Muscle of arm (tissue), 1 donor: ENCODE measurements at regions not wholly inside any gene's neighbourhood (a gene's known extent, or its start where the extent isn't known, plus 50 kb on each side); places are given as distances from the start of the nearest gene placed in this dataset.

ENCODE experiments used
- DNase-seq: peaks from one replicate; pipeline ENCODE4 v3.0.0-alpha.2; 2013

DNA sequence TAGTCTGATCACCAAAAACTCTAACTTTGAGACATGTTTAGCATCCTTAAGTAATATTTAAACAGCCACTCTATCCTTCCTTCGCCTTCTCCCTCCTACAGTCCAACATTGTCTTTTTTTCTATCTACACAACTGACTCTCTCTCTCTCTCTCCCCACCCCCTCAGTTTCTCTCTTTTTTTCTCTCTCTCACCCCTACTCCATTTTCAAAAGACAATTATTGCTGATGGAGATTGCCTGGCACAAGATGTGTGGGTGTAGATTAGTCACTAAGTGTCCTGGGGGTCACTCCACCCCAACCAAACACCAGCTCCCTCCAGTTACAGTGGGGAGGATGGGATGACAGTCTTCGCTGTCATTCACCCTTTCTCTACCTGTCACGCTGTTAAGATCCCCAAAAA lies 94.5 kb upstream of the NFIA start:
- no peak for DNase-seq

DNA sequence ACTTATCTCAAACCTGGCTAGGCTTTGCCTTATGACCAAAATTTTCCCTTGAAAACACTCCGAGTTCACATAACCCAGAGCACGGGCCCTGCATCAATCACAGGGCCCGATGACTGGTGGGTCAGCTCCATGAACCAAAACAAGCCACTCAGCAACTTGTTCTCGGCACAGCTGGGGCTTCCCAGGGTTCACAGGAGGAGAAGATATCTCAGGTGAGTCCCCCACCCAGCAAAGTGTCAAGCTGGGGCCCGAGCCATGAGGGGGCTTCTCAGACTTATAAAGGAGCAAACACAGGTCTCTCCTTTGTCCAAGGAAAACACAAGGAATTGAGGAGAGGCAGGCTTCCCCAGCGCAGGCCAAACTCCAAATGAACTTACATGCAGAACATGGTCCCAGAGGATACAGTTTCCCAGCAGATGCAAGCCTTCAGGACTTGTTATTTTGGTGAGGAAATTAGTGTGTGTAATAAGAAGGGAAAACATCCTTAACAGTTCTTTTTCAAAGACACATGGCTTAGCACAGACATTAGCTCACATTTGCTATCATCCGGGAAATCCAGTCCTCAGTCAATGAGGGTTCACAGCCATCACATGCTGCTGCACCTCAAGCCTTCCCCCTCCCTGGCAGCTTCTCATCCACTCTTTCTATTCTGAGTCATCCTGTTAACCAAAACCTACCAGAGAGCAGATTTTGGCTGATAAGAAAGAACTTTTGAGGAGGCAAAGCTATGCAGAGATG lies 98.1 kb upstream of the NFIA start:
- DNase-seq: peak; percentile 90

DNA sequence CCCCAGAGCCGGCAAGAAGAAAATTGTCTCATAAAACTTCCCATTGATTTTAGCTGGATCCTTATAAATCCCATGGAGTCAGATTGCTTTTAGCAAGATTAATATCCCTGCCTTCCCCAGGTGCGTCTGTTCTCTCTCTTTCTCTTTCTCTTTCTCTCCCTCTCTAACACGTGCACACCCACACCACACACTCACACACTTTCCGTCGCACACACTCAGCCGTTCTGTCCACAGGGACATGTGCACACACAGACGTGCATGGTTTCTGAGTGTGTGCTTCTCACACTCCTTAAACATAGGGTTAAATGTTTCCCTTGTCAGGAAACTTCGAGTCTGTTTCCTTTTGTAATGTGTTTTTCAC lies 98.7 kb upstream of the NFIA start:
- no peak for DNase-seq

DNA sequence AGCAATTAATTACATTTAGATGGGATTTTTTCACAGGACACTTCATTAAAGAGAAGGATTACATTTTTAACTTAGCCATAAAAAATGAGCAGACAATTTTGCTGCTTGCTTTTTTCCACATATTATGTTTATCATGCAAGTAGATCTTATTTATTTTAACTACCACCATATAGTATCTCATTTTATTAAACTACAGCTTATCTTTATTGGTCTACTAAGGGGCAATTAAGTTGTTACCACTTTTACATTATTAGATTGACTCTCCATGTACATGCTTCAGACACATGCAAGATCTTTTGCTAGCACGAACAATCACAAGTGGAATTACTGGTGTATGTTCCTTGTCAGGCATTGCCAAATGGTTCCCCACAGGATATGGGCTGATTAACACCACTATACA lies 99.8 kb upstream of the NFIA start:
- DNase-seq: no peak

- no peak for DNase-seq
These were observed 101.0 kb upstream of the NFIA start for GRCh38 chr1:60981357-60981756.

DNA sequence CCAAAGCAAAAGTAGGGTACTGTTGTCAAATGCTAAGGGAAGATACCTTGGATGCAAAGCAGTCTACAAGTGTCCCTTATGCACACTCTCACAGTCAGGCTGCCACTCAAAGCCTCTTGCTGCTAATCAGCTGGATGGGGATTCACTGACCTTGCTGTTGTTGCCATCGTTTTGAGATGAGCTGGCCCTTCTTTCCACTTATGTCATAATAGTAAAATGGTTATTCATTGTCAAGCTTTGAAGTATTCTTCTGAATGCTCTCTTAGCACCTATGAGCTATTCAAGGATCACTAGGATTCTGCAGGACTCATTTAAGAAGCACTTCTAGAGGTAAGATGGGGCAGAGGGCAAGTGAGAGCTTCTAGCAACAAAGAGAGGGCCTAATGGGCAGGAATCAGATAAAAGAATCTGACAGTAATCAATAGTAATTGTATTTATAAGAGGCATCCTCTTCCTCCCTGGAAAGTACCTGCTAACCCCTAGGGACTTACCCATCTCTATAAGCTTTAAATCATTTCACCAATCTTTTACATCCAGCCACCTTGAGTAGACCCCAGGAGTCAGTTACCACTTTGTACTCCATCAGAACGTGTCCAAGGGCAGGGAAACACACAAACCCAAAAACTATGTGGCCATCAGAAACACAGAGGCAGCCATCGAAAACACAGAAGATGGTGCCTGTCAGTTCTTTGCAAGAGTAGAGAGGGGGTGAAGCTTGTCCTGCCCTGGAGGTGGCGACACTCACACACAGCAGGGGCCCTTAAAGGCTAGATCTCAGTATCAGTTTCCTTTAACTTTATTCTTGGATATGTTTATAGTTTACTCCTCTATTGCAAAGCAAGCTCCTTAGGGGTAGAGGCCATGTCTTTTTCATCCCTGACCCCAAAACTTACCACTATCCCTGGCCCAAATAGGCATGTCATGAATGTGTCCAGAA lies 103.7 kb upstream of the NFIA start:
- no peak for DNase-seq

GRCh38 chr1:60977661-60978060 lies 104.7 kb upstream of the NFIA start:
- DNase-seq: no peak

- DNase-seq: no peak
These were observed 107.6 kb upstream of the NFIA start for GRCh38 chr1:60974524-60975372.

DNA sequence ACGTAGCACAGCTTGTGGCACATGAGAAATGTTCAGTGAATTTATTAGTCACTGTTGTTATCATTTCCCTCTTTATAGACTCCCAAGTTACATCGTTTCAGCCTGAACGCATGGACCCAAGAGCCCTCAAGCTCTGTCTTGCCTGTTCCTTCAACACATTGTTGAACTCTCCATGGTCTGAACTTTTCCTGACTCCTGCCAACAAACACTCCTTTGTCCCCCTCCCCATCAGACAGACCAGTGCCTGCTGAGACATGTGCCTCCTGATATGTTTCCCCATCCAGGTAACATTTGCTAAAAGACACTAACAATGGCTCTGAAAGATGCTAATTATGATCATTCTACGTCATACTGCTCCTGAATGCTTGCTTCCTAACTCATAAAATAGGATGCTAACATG lies 108.7 kb upstream of the NFIA start:
- DNase-seq: no peak

DNA sequence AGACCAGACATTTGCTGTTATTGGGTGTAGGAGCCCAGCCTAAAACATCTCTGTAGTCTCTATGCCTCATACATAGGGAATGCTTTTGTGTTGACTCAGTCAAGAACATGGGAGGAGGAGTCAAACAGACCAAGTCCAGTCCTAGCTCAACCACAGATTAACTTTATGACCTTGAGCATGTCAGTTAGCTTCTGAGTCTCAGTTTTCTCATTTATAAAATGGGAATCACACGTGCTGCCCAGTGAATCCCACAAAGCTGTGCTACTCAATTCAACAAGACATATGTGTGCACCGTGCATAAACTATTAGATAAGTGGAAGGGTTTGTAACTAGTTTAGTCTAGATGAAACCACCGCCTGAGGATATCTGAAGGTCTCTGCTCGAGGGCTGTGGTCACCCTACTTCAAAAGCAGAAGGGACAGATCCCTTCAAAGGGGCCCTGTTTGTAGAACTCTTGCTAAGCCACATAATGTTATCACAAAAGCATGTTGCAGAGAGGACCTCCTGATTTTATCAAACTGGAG lies 109.5 kb upstream of the NFIA start:
- no peak for DNase-seq

DNA sequence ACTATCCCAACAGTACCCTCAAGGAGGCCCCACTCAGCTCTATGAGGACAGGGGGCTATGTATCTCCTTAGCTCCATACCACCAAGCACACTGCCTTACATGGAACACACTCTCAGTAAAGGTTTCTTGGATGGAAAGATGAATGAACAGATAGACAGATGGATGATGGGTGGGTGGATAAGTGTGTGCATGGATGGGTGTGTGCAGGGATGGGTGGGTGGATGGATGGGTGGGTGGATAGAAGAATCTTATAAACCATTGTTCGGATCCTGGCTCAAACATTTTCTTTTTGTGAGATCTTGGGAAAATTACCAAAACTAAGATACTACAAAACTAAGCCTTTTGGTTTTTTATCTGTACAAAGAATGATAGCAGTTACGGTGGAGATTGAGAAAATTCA lies 111.0 kb upstream of the NFIA start:
- DNase-seq: no peak

GRCh38 chr1:60969971-60970509 lies 112.3 kb upstream of the NFIA start:
- DNase-seq: peak; percentile 60

DNA sequence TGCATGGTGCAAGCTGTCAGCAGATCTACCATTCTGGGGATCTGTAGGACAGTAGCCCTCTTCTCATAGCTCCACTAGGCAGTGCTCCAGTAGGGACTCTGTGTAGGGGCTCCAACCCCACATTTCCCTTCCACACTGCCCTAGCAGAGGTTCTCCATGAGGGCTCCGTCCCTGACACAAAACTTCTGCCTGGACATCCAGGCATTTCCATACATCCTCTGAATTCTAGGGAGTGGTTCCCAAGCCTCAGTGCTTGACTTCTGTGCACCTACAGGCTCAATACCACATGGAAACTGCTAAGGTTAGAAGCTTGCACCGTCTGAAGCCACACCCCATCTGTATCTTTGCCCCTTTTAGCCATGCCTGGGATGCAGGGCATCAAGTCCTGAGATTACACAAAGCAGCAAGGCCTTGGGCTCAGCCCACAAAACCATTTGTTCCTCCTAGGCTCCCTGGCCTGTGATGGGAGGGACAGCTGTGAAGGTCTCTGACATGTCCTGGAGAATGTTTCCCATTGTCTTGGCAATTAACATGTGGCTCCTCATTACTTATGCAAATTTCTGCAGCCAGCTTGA lies 117.0 kb upstream of the NFIA start:
- DNase-seq: no peak

DNA sequence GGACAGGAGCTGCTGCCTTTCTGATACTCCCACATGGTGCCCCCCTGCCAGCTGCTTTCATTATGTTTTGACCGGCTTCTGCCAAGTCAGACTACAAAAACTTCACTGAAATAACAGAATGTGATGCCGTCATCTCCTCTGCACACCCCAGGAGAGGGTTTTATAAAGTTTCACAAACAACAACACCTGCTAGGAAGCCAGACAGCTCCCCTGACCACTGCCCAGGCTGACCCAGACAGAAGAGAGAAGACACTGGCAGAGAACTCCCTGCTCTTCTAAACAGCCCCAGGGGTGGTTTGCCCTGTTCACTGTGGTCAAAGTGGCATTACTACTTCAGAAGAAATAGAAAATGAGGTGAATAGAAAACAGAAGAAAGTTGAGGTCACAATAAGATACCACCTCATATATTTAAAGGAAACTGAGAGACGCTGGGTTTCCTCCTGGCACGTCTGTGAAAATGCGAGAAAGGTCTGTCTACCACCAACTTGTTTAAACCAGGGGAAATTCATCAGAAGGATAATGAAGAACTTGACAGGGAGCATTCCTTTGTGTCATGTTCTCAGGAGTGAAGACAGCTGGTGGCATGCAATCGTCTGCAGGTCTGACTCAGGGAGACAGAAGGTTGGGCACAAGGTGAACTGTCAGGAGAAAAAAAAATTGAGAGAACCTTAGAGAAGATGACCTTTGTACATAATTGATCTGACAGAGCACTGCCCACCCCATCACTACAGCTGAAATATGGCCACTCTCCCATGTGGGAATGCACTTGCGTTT lies 119.0 kb upstream of the NFIA start:
- no peak for DNase-seq

DNA sequence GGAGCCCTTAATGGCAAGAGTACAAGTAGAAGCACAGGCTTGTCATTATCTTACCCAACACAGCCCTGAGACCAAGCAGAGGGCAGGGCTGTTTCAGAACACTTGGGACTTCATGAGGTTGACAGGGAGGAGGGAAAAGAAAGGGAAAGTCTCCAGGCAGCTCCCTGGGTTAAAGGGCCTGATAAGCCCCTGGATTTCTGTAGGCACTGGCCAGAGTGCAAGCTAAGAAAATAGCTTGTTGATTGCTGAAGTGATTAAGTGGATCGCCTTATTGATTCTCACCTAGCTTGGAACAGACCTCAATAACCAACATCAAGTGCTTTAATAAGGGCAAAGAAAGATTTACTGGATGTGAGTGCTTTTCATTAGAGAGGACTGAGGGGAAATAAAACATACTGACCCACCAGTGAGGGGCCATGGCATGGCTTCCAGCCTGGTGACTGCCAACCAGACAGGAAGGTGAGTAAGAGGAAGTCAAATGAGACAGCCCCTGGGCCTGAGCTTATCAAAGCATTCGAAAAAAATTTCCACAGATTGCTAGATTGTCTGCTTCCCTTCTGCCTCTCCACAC lies 121.4 kb upstream of the NFIA start:
- DNase-seq: no peak

- no peak for DNase-seq
These were observed 122.7 kb upstream of the NFIA start for GRCh38 chr1:60959701-60960100.

DNA sequence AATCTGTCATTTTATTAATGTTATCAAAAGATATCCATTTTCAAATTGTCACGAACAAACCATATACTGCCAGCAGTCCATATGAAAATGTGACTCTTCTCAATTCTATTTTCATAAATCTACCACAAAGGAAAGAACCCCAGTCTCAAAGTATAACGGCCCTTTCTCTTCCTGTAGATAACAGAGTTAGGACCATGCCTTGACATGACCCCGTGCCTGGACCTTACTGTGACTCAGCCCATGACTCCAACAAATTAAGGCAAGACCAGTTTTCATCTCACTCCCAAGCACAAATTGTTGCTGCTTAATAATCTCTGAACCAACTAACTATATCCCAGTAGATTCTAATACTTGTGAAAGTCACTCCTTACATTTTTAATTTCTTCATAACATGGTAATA lies 124.4 kb upstream of the NFIA start:
- DNase-seq: no peak

GRCh38 chr1:60956520-60956919 lies 125.8 kb upstream of the NFIA start:
- no peak for DNase-seq

- no peak for DNase-seq
These were observed 129.7 kb upstream of the NFIA start for GRCh38 chr1:60952612-60953111.
